Adrenal gland (tissue), 5 donors: ENCODE measurements at regions not wholly inside any gene's neighbourhood (a gene's known extent, or its start where the extent isn't known, plus 50 kb on each side); places are given as distances from the start of the nearest gene placed in this dataset.
"Not testable (repeated sequence)": the region's sequence is repeated elsewhere in the genome, so short reads cannot be mapped to it uniquely, and the experiment has no call there.

Source experiments
- POLR2A ChIP-seq, 2 donors: fragments of 450-650 bp; IDR thresholded peaks; one replicate each; pipeline ENCODE4 v1.6.1; 2017; ENCODE audit warnings: antibody characterized with exemption in 2 of 2, mild to moderate bottlenecking in 2 of 2, moderate library complexity in 1 of 2
- TF ChIP-seq, protein P1 (sequence below), 6 experiments: fragments of 450-650 bp in 4 of 6; fragments of 200-600 bp in 2 of 6; sonication (generic) in 1 of 6; IDR thresholded peaks; 1 replicate in 5 of 6; 2 replicates in 1 of 6; pipeline versions ENCODE4 v1.5.1 to v1.8.0; 2016 to 2021; ENCODE audit warnings: antibody characterized with exemption in 6 of 6, mild to moderate bottlenecking in 2 of 6, moderate library complexity in 1 of 6
- donor health status: DM: no; HTN: no; CAD: no.

DNA sequence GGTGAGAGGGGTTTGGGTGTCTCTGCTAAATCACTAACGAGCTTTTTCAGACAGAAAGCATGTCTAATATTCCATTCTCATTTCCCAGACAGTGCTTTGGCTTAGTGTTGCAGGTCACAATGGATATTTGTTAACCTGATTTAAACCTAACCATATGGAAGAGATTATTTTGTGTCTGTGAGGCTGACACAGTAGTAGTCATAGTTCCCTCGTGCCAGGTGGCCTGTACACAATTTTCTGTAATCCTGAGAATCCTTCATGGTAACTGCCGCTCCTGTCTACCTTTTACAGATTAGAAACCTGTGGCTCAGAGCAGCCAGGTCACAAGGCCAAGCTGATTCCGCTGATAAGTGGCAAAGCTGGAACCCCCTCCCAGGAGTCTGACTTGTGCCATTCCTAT is 79.4 kb downstream of the TRIM43 start:
- TF ChIP-seq POLR2A (IDR thresholded peaks at IDR 0.05), result not testable (repeated sequence)
- TF ChIP-seq, protein P1, sequence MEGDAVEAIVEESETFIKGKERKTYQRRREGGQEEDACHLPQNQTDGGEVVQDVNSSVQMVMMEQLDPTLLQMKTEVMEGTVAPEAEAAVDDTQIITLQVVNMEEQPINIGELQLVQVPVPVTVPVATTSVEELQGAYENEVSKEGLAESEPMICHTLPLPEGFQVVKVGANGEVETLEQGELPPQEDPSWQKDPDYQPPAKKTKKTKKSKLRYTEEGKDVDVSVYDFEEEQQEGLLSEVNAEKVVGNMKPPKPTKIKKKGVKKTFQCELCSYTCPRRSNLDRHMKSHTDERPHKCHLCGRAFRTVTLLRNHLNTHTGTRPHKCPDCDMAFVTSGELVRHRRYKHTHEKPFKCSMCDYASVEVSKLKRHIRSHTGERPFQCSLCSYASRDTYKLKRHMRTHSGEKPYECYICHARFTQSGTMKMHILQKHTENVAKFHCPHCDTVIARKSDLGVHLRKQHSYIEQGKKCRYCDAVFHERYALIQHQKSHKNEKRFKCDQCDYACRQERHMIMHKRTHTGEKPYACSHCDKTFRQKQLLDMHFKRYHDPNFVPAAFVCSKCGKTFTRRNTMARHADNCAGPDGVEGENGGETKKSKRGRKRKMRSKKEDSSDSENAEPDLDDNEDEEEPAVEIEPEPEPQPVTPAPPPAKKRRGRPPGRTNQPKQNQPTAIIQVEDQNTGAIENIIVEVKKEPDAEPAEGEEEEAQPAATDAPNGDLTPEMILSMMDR (IDR thresholded peaks at IDR 0.05), result not testable (repeated sequence)
